ENCODE measurements at regions not wholly inside any gene's neighbourhood (a gene's known extent, or its start where the extent isn't known, plus 50 kb on each side); places are given as distances from the start of the nearest gene placed in this dataset.

DNA sequence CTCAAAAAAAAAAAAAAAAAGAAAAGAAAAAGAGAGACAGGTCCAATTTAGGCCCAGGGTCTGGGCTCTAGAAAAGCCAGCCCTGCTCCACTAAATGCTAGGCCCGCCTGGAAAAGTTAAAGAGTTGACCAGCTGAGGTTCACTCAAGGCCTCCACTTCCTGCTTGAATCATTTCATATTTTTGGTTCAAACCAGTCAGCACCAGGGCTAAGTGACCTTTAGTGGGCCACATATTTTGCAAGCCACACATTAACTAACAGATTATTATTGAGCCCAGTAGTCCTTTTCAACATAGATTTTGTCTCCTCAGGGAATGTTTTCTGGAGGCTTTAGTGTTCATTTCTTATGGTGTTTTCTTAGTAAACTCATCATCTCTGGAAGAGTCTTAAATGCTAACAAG is 156.6 kb downstream of the TLR4 start:
- DNase-seq (ENCODE audit: low read depth, low spot score) = no peak

DNA sequence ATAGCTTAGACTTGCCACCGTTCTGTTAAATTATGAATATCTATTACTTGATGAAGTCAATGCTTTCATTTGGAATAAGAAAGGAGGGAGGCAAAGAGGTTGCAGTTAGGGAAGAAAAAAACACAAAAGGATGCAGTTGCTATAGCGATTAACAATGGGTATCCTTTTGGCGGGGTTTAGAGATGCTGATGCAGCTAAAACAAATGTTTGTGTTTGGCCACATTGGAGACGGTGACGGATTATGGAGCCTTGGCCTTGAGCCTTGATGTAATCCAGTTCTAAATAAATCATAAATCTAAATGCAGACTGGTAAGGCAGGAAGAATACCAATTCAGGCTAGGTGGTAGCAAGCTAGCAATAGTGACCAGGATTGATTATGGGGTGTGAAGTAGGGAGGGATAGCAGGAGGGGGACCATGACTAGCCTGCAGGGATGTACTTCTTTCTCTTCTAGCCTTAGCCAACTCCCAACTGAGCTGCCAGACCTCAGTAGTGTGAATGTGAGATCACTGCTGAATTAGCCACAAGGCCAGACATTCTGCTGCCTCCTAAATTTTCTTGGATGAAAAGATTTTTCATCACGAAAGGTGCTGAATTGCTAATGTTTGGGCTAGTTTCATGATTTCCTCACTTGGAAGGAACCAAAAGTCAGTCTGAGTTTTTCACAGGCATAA is 160.3 kb downstream of the TLR4 start:
- no peak for DNase-seq (ENCODE audit: low read depth, low spot score)

DNA sequence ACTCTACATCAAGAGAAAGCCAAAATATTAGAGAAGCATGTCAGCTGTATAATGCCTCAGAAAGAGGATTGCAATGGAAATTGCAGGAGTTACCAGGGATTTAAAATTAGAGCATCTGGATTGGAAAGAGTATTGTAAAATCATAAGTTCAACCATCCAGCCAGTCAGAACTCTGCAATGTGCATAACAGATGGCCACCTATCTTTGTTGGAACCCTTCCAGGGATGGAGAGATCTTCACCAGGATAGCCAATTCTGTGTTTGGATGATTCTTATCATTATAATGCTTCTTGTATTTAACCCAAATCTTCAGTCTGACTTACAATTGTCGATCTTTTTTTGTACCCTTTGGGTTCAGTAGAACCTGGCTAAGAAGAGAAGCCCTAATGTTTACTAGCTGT is 164.4 kb downstream of the TLR4 start:
- no peak for DNase-seq (ENCODE audit: low read depth, low spot score)

DNA sequence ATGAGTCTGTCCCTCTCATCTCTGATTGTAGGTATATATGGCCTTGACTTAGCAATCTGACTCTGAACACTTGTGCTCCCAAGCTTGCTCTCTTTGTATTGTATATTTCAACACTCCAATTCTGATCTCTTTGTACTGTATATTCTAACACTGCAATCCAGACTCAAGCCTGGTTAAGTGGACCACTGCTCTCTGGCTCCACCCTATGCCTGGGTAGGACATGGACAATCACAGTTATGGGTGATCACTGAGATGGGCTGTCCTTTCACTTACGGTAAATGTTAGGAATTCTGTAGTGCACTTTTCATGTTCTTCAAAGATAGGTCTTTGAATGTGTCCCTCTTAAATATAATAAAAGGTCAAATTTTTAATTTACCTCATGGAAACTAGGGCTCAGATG is 165.1 kb downstream of the TLR4 start:
- DNase-seq (ENCODE audit: low read depth, low spot score) = no peak

DNA sequence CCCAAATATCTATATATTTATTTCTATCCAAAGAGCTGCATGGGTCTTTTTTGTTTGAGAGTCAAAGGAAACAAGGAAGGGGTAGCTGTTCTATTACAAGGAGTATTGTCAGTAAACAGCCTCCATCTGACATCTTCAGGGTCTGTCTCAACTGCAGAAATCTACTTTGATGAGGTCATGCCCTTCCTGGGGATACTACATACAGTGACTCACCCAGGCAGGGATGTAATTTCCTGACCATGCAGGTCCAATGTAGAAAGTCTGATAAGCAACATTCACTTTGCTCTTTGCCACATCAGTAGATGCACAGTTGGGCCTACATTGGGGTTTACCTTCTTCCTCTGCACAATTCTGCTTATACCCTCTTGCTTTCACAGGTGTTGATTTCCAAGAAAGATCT is 165.5 kb downstream of the TLR4 start:
- no peak for DNase-seq (ENCODE audit: low read depth, low spot score)

DNA sequence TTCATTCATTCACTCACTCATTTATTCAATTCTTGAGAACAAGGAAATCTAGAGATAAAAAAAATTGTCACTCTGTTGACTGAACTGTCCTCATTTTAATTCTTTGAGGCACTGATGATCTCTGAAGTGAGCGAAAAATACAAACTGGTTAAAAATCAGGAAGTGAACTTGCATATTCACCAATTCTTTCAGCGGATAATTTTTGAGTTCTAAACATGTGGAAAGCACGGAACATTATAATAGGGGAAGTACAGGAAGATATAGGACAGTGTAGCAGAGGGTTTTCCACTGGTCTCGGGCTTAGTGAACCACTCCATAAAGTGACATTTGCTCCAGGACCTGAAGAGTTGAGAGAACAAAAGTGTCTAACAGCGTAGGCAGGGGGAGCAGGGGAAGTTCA is 169.5 kb downstream of the TLR4 start:
- no peak for DNase-seq (ENCODE audit: low read depth, low spot score)

DNA sequence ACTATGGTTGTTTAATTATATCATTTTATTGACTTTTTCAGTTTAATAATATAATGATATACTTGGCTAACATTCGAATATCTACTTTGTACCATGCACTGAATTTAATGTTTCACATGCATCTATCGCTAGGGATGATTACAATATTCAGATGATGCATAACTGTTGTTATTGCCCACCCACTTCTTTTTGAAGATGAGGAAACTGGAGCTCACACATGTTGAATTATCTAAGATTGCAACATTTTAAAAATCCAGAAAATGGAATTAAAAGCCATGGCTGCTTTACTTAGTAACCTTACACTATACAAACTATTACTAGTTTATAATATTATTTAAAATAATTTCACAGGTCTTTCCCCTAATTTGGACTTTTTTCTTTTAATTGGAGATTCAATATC is 171.7 kb downstream of the TLR4 start:
- no peak for DNase-seq (ENCODE audit: low read depth, low spot score)

DNA sequence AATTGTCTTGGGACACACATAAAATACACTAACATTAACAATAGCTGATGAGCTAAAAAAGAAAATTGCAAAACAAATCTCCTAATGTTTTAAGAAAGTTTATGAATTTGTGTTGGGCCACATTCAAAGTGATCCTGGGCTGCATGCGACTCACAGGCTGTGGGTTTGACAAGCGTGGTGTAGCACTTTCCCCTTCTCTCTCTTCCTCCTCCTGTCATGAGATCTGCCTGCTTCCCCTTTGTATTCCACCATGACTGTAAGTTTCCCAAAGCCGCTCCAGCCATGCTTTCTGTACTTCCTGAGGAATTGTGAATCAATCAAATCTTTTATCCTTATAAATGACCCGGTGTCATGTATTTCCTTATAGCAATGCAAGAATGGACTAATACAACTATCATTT is 178.0 kb downstream of the TLR4 start:
- no peak for DNase-seq (ENCODE audit: low read depth, low spot score)

DNA sequence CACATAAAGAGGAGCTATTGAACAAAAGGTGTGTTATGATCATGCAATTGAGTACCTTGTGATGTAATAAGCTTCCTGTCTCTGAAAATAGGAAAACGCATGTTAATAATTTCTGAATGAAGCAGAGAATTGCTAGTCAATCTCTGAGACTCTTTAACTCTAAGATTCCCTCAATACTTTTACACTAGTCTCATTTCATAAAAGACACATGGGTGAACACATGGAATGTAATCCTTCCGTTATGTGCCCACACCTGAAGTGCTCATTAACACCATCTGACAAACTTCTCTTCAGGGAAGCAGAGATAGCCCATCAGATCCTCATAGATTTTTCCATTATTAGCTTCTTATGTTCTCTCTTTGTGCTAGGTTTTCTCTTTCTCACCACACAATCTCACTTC is 182.4 kb downstream of the TLR4 start:
- no peak for DNase-seq (ENCODE audit: low read depth, low spot score)

DNA sequence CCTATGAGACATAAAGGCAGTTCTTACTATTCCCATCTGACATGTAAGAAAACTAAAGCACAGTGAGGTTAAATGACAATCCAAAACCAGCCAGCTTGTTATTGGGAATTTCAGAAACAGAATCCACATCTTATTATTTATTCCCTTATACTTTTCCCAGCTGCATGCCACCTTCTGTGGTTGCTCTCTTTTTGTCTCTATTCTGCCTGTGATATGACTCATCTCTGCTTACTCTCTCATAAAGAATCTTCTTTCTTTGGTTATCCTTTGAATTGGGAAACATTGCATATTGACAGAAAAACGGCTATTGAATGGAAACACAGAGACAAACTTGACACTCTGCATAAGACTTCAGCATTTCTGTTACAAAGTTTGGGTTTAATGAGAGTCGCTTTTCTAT is 183.2 kb downstream of the TLR4 start:
- DNase-seq (ENCODE audit: low read depth, low spot score) = no peak

DNA sequence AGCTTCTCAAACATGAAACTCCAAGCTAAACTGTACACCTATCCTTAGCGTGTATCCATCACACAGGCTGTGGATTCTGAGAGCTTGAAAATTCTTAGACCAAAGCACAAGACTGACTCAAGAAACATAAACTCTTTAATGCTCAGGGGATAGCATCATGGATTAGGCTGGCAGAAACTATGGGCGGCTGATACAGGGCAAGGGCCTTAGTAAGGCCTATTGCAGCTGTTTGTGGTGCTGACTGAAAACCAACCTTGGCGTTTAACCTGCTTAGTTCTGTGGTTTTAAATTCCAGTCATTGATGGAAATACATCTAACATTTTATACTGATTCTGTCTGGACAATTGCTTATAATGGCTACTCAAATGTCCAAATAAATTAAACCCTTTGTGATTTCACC is 183.7 kb downstream of the TLR4 start:
- DNase-seq (ENCODE audit: low read depth, low spot score) = no peak

DNA sequence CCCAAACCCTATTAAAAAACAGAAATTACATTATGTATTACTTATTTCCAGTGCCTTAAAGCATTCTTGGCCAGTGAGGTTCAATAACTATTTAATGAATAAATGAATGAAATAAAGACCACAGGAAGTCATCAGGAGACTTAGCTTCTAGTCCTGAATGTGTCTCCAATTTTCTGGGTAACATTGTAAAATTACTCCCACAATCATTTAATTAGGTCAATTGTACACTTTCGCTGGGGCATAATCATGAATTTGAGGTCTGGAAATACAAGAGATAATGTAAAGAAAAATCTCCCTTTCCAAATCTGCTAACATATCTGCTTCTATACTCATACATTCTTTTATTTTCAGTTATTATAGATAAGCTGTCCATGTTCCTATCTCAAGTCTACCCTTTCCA is 199.2 kb downstream of the TLR4 start:
- DNase-seq (ENCODE audit: low read depth, low spot score) = no peak

DNA sequence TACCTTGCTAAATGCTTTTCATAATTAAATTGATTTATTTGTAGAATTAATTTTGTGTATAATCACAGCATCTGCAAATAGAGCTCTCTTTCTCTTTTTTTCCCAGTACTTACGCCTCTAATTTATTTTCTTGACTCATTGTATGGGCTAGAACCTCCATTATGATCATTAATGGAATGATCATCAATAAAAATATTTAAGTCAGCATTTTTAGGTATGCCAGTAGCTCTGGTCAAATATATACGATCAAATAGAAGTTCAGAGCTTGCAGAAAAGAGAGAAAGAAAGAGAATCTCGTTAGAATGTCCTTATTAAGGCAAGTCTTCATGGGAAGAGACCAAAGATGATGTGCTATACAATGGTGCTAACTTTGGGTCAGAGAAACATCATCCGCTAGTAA is 202.6 kb downstream of the TLR4 start:
- no peak for DNase-seq (ENCODE audit: low read depth, low spot score)

DNA sequence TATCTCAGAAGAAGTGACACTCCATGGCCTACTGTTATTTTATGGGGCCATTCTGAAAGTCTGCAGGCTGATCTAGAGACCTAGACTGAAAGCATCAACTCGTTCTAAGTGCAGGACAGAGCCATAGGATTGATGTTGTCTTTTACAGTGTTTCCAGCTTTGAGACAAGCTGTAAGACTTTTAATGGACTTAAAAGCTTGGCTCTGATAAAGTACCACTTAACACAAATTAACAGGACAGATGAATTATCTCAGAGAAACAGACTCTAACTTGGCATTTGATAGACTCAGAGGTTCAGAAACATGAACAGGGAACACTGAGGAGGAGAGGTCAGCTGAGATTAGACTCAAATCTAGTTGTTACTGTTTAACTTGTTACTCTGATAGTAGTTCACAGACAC is 203.2 kb downstream of the TLR4 start:
- no peak for DNase-seq (ENCODE audit: low read depth, low spot score)

DNA sequence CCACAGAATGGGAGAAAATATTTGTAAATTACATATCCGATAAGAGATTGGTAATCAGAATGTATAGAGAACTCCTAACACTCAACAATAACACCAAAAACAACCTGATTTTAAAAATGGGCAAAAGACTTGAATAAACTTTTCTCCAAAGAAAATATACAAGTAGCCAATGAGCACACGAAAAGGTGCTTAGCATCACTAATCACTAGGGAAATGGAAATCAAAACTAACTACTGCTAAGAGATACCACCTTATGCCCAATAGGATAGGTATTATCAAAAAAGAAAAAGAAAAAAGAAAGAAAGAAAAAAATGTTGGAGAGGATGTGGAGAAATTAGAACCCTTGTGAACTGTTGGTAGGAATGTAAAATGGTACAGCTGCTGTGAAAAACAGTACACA is 212.1 kb downstream of the TLR4 start:
- no peak for DNase-seq (ENCODE audit: low read depth, low spot score)

DNA sequence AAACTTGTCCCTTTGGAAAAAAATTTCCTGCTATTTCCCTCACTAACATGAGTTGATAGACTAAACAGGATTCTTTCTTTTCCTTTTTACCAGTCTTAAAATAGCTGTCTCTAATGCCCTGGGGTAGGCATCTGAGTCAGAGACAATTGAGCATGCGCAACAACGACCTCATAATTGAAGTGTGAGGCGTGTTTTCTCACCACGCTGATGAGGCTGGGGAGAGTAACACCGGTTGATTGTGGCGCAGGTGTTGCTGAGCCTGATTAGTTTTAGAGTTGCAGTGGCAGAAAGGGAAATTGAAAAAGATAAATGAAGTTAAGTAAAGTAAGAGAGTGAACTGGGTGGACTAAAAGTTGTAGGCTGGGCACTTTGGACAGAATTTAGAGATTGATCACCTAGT is 213.7 kb downstream of the TLR4 start:
- DNase-seq (ENCODE audit: low read depth, low spot score) = no peak

DNA sequence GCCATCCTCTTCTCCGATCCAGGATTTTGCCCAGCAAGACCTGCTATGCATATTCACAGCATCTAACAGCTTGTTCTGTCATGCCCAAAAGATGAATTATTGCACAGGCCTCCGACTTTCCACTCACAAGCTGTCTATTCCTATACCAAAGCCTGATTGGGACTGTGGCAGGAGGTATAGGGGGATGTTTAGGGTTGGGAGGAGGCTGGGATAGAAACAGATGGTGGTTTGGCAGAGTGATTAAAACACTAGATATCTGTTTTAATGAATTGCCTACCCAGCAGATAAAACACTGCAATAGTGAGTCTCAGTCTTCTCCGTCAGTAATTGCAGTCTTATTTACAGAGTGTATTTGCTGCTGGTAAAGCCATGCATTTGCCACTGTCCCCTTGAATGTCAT is 215.3 kb downstream of the TLR4 start:
- no peak for DNase-seq (ENCODE audit: low read depth, low spot score)

DNA sequence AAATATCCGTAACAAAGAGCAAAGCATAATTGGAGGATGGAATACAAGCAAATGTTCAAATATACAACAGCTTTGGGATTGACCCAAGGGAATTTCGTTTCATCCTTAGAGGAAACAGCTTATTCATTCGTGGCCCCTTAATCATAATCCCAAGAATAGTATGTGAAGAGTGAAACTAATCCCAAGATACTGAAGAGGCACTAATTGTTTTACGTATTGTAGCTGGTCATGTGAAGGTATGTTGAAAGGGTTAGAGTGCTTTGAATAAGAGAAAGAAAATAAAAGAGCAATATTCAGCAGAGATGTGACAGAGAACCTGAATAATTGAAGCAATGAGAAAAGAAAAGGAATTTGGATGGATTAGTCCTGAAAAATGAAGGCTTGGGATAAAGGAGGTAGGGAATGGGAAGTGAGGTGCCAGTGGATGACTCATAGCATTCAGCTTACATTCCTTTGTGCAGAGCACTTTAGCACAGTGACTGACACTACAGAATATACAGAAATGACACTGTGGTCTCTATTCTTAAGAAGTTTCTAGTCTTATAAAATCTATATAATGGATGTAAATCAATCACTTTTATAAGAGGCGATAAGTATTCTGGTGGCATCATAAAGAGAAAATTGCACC is 221.9 kb downstream of the TLR4 start:
- no peak for DNase-seq (ENCODE audit: low read depth, low spot score)

DNA sequence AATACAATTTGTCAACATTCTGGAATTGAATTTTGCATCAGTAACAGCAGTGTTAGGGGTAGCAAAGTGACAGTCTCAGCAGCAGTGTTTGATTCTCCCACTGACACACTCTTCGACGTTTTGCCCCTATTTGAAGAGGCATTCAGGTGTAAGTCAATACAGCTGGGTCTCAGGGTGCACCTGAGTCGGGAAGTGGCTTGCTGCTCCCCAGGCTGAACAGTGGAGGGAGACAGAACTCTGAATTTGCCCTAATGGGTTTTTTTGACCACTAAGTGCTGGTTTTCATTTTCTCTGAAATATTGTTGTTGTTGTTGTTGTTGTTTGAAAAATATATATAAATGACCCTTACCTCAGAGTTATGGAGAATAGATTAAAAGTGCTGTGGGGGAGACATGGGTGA is 223.2 kb downstream of the TLR4 start:
- no peak for DNase-seq (ENCODE audit: low read depth, low spot score)

DNA sequence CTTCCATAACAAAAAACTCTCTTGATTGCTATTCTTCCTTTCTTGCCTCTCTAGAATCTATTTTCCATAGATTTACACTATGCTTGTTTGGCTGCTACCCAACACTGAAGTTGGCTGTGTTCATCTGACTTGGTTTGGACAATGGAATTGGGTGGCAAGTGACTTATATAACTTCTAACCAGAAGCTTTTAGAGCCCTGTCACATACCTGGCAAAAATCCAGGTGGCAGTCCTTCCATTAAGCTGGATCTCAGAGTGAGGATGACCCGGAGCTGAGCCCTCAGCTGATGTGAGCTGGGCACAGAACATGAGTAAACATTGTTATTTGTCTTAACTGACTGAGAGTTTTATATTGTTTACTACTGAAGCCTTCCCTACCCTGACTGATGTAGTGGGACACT is 225.7 kb downstream of the TLR4 start:
- DNase-seq (ENCODE audit: low read depth, low spot score) = no peak

DNA sequence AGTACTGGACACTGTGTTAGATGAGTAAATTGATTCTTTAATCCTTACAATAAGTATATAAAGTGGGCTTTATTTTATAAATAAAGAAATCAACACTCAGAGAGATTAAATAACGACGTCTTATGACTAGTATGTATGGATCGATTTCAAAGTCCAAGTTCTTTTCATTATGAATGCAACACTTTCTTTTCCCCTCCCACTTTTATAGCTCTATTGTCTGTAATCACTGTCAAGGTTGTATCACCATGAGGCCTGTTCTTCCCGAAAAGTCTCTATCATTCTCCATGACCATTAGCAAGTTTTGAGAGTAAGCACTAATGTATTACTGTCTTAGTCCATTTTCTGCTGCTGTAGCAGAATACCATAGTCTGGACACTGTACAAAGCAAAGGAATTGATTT is 228.4 kb downstream of the TLR4 start:
- no peak for DNase-seq (ENCODE audit: low read depth, low spot score)

DNA sequence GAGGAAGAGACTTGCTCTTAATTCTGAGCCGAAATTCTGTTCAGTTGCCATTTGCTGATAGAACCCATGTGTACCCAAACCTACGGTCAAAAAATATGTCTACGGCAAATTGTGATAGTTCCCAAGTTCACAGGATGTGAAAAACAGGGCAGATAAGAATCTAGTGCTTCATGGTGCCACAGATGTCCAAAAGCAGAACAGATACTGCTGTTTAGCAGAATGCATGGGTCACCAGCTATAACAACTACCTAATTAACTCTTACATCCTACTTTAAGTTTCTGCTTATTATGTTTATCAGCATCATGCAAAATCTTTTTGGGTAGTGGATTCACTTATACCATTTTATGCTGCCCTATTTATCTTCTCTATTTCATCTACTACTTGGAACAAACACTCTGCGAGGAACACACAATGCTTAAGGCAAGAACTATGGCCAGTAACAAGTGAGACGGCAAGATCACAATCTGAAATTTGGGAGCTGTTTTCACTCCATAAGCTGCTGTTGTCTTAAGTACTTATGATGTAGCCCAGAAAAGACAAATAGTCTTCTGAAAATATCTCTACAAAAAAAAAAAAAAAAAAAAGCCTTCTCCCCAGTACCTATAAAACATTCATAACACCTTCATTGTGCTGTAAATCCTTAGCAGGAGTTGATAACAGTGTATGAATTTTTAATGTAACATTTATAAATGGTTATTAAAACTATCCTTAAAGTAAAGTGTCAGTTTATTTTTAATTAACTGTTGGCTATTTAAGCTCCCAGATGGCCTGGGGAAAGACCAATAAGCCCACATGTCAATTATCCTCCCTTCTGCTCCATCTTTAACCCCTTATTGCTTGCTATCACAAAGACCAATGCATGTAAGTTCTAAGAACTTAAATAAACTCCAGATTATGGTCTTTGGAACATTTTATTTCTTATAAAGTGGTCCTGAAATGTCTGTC is 232.3 kb downstream of the TLR4 start:
- DNase-seq (ENCODE audit: low read depth, low spot score) = no peak

DNA sequence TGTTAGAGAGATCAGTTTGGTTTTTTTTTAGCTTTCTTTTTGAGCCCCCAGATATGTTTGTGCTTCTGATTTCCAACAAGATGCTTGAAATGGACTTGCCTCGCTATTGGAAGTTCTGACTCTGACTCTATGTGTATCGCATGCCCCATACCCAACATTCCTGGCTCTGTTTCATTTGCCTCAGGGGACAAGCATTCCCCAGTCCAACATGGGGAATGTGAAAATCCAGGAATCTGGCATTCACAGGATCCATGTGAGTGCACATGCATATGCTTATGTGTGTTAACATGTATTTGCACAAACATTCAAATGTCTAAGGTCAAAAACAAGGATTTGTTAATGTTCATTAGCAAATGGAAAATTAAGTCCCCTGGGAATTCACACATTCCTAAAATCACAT is 233.9 kb downstream of the TLR4 start:
- no peak for DNase-seq (ENCODE audit: low read depth, low spot score)

Measured in iPS DF 19.7 (cell line).